Osteocyte (in vitro differentiated cells): ENCODE measurements at regions not wholly inside any gene's neighbourhood (a gene's known extent, or its start where the extent isn't known, plus 50 kb on each side); places are given as distances from the start of the nearest gene placed in this dataset.

Experiments
- DNase-seq: peaks from one replicate; pipeline ENCODE4 v3.0.0; 2021; ENCODE audit warnings: mixed read lengths; ENCODE audit not compliant: unreplicated experiment; ENCODE audit errors: extremely low spot score
- H3K27ac Mint-ChIP-seq: one replicate; pipeline ENCODE4 v1.8.0; 2021; ENCODE audit warnings: mild to moderate bottlenecking, mixed read lengths; ENCODE audit not compliant: unreplicated experiment
- H3K27me3 Mint-ChIP-seq: one replicate; pipeline ENCODE4 v1.8.0; 2021; ENCODE audit warnings: mixed read lengths; ENCODE audit not compliant: unreplicated experiment
- H3K36me3 Mint-ChIP-seq: one replicate; pipeline ENCODE4 v1.8.0; 2021; ENCODE audit warnings: mixed read lengths; ENCODE audit not compliant: unreplicated experiment
- H3K4me1 Mint-ChIP-seq: one replicate; pipeline ENCODE4 v1.8.0; 2021; ENCODE audit warnings: mixed read lengths; ENCODE audit not compliant: unreplicated experiment
- H3K4me3 Mint-ChIP-seq: one replicate; pipeline ENCODE4 v1.8.0; 2021; ENCODE audit warnings: mild to moderate bottlenecking, moderate library complexity, mixed read lengths; ENCODE audit not compliant: unreplicated experiment
- H3K9me3 Mint-ChIP-seq: one replicate; pipeline ENCODE4 v1.8.0; 2021; ENCODE audit warnings: mixed read lengths; ENCODE audit not compliant: unreplicated experiment
- CTCF ChIP-seq: fragments of 200-600 bp; sonication (generic); IDR thresholded peaks from 2 replicates; pipeline ENCODE4 v1.5.0; 2021; ENCODE audit warnings: antibody characterized with exemption, mild to moderate bottlenecking, moderate library complexity

DNA sequence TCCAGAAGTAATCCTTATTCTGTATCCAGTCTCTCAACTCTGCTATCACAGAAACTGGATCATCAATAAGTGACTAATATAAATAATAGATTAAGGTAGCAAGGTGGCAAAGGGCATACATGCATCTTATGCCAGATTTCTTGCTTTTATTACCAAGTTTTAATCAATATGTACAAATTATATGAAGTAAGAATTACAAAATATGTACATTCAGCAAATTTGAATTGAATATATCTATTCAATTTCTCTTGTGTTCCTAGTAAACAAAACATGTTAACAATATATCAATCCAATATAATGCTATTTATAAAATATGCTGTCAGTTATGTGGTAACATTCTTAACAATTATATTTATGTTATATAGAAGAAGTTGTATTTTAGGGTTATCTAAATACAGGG lies 488.7 kb upstream of the COX7C start:
- peaks cover 2% of the 10 kb centered on the region for H3K27me3 Mint-ChIP-seq
- no peak overlapping the region for H3K4me3 Mint-ChIP-seq

DNA sequence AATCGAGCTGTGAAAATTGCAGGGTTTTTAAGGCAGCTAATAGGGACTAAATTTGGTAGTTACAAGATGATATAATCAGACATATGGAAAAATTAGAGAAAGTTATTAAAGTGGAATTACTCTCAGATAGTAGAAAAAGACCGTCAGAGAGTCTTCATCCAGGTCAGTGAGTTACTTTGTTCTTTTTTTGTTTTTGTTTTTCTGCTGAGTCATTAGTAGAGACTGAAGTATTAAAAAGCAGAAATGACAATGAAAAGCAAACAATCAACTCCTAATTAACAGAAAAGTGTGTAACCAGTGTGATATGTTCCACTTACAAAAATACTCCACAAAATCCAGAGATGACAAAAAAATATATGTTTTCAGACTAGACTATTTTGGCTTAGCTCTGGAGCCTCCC lies 480.4 kb upstream of the COX7C start:
- TF ChIP-seq CTCF: no peak
- H3K36me3 Mint-ChIP-seq: no peaks in the 10 kb centered on the region
- H3K27me3 Mint-ChIP-seq: peaks cover 4% of the 10 kb centered on the region
- DNase-seq: no peak
- H3K4me1 Mint-ChIP-seq: no peaks in the 10 kb centered on the region
- H3K9me3 Mint-ChIP-seq: no peaks in the 10 kb centered on the region
- no peak overlapping the region for H3K4me3 Mint-ChIP-seq
- H3K27ac Mint-ChIP-seq: no peak overlapping the region

More for the DNA sequence above, 488.7 kb upstream of the COX7C start:
- Mint-ChIP-seq H3K9me3 (no peaks in the 10 kb centered on the region), H3K36me3 (no peaks in the 10 kb centered on the region), H3K4me1 (no peaks in the 10 kb centered on the region), H3K27ac (no peak overlapping the region)
- TF ChIP-seq CTCF: no peak
- no peak for DNase-seq

DNA sequence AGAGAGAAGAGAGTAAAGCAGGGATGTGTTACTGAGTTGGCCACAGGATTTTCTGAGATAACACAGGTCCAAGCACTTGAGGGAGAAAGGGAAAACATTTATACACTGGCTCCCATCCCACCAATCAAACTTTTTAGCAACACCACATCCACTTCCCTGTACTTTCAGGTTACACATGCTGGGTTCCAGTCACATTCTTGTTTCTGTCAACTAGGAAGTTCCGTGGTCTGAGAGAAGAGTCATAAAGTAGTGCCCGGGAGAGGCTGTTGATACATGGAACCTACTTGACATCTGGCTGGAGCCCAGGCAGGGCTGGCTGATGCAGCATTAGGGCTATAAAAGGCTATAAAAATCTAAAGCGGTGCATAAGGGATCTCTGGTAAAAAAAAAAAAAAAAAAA lies 473.9 kb upstream of the COX7C start:
- no peak for TF ChIP-seq CTCF
- DNase-seq: no peak
- H3K27ac Mint-ChIP-seq: no peak overlapping the region
- H3K4me3 Mint-ChIP-seq: no peak overlapping the region
- no peaks in the 10 kb centered on the region for H3K36me3 Mint-ChIP-seq
- H3K4me1 Mint-ChIP-seq: no peaks in the 10 kb centered on the region
- peaks cover 9% of the 10 kb centered on the region for H3K27me3 Mint-ChIP-seq
- H3K9me3 Mint-ChIP-seq: peaks cover 4% of the 10 kb centered on the region

DNA sequence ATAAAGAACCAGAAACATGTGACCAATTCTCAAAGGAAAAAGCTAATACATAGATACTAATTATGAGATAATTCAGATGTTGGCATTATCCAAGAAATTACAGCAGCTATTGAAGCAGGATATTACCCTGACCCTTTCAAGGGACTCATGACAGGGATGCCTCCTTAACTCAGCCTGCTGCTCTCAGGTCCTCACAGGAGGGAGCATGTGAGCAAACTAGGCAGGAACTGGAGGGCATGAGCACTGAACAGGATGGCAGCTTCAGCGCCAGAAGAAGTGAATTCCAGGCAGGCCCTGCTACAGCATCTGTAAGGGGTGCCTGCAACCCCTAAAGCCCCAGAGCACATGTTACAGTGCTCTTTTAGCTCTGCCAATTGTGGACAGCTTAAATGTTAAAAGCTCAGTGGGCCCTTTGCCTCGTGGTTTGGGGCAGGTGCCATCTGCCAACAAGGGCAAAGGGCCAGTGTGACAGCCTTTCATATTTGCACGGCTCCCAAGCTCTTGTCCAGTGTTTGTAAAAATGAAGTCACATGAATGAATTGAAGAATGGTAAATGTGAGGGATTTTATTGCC lies 464.7 kb upstream of the COX7C start:
- no peaks in the 10 kb centered on the region for H3K36me3 Mint-ChIP-seq
- H3K9me3 Mint-ChIP-seq: no peaks in the 10 kb centered on the region
- H3K27me3 Mint-ChIP-seq: peaks cover 18% of the 10 kb centered on the region
- no peak for TF ChIP-seq CTCF
- no peak overlapping the region for H3K27ac Mint-ChIP-seq
- H3K4me3 Mint-ChIP-seq: no peak overlapping the region
- H3K4me1 Mint-ChIP-seq: no peaks in the 10 kb centered on the region
- no peak for DNase-seq

DNA sequence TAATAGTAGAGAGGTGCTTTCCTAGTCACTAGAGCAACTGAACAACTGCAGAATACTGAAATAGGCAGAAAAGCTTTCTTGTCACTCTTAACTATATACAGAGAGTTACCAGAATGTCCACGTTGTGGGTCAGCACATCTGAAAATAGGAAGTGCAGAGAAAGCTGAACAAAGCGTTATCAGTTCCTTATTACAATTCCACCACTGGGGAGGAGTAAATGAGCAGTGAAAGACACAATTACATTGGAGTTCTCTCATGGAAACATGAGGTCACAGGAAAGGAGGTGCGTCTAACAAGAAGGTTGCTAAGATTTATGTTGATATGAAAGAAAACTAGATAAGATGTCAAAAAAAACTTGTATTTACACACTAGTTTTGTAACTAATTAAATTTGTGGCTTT lies 461.9 kb upstream of the COX7C start:
- Mint-ChIP-seq H3K27ac (no peak overlapping the region), H3K9me3 (no peaks in the 10 kb centered on the region), H3K27me3 (peaks cover 24% of the 10 kb centered on the region), H3K4me1 (no peaks in the 10 kb centered on the region), H3K36me3 (no peaks in the 10 kb centered on the region), H3K4me3 (no peak overlapping the region)
- TF ChIP-seq CTCF: no peak
- DNase-seq: no peak
